GM10248 (cell line): ENCODE measurements at regions not wholly inside any gene's neighbourhood (a gene's known extent, or its start where the extent isn't known, plus 50 kb on each side); places are given as distances from the start of the nearest gene placed in this dataset.

Experiments
- CTCF ChIA-PET: fragments of 300-600 bp; sonication (Branson Sonifier 250); formaldehyde crosslinking; extraction: SDS; loops from one replicate; lab custom pipeline; 2021; ENCODE audit warnings: antibody characterized with exemption; lab: Yijun Ruan, JAX
- POLR2A ChIA-PET: fragments of 350-650 bp; sonication (Branson Sonifier 250); formaldehyde crosslinking; extraction: SDS; loops from one replicate; lab custom pipeline; 2020; ENCODE audit warnings: antibody characterized with exemption; lab: Yijun Ruan, JAX
- DNase-seq: peaks from one replicate; pipeline ENCODE4 v3.0.0; 2012; ENCODE audit errors: extremely low spot score
- TF ChIP-seq, protein P1 (sequence below): IDR thresholded peaks from 2 replicates; pipeline ENCODE4 v1.5.1; 2012; ENCODE audit warnings: mild to moderate bottlenecking, low read depth; ENCODE audit errors: extremely low read depth, missing control alignments, control extremely low read depth

DNA sequence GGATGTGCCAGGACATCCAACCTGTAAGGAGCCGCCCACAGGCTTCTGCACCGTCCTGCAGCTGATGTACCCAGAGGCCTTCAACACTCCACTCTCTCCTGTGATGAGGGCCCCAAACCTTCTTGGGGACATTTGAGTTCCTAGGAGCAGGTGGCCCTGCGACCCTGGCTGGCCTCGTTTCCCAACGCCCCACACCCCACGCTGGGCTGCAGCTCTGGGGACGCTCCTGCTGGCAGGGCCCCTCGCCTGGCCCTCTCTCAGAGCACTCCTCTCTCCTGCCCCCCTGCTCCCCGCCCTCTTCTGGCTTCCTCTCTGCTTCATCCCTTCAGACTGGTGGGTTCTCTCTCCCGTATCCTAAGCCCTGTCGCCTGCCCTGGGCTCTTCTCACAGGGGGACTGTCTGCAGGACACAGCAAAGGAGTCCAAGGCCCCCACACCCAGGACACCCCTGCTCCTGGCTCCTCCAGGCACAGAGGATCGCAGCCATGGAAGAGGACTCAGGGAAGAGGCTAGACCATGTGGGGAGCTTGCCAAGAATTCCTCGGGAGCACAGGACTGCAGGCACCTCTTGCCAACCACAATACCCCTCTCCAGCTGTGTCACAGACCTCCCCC lies 541.4 kb downstream of the TCERG1L start:
- POLR2A ChIA-PET = no interaction called here
- CTCF ChIA-PET = interaction anchor here (0.9 kb wide), 1 partner anchor 13 kb away, joined by 3 read pairs; no protein-coding TSS in a partner anchor
- TF ChIP-seq, protein P1, sequence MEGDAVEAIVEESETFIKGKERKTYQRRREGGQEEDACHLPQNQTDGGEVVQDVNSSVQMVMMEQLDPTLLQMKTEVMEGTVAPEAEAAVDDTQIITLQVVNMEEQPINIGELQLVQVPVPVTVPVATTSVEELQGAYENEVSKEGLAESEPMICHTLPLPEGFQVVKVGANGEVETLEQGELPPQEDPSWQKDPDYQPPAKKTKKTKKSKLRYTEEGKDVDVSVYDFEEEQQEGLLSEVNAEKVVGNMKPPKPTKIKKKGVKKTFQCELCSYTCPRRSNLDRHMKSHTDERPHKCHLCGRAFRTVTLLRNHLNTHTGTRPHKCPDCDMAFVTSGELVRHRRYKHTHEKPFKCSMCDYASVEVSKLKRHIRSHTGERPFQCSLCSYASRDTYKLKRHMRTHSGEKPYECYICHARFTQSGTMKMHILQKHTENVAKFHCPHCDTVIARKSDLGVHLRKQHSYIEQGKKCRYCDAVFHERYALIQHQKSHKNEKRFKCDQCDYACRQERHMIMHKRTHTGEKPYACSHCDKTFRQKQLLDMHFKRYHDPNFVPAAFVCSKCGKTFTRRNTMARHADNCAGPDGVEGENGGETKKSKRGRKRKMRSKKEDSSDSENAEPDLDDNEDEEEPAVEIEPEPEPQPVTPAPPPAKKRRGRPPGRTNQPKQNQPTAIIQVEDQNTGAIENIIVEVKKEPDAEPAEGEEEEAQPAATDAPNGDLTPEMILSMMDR = no peak
- no peak for DNase-seq

DNA sequence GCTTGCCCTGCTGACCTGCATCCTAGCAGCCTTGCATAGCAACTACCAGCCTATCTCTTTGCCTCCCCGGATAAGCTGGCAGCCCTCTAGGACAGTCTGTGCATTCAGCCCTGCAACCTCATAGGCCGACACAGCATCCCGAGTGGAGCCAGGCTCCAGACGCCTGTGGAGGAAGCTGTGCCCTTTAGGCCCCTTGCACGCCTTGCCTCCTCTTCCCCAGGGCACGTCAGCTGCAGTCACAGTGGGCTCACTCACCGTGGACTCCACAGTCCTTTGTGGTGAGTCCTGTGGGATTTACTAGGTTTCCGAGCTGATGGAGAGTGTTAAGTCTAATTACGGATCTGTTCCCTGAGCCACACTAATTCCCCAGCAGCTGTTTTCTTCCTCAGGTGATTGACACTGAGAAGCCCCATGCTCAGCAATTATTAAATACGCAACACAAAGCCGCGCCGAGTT lies 540.0 kb downstream of the TCERG1L start:
- ChIA-PET CTCF (no interaction called here), POLR2A (no interaction called here)
- no peak for DNase-seq
- TF ChIP-seq, protein P1 = no peak

DNA sequence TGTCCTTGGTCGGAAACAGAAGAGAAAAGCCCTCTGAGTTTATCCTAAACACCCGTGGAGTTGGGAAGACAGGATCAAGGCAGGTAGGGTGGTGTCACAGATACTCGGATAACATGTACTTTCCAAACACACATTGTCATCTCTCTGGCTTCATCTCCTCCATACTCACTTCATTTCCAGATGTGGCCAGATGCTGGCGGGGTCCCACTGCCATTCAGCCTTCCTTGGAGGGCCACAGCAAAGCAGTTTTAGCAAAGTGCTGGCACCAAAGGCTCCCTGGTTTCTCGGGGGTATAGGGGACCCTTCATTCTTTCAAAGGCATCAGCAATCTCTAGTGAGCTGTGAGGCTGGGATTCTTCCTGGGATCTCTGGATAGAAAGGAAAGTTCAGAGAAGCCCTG lies 539.5 kb downstream of the TCERG1L start:
- TF ChIP-seq, protein P1 = no peak
- DNase-seq = no peak
- ChIA-PET CTCF (no interaction called here), POLR2A (no interaction called here)

DNA sequence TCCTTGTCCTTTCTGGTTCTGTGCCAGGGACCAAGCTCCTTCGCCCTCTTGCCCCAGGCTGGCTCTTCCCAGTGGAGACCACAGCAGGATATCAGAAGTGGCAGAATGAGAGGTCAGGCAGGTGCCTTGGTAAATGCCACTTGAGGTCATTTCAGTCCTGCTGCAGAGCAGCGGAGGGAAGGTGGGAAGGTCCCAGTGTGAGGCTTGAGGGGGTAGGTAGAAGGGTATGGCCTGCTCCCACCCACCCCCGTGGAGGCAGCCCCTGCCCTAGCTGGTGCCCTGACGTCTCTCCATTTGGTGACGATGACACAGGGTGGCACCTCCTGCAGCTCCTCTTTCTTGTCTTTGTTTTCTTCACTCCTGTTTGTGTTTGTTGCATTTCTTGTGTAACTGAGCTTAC lies 538.8 kb downstream of the TCERG1L start:
- ChIA-PET CTCF (no interaction called here), POLR2A (no interaction called here)
- TF ChIP-seq, protein P1 = no peak
- no peak for DNase-seq

- ChIA-PET CTCF (interaction anchor here (1.4 kb wide), 1 partner anchor 12 kb away, joined by 3 read pairs; no protein-coding TSS in a partner anchor), POLR2A (no interaction called here)
- TF ChIP-seq, protein P1 = no peak
- no peak for DNase-seq
These were observed 537.6 kb downstream of the TCERG1L start for GRCh38 chr10:130773941-130774340.

- TF ChIP-seq, protein P1 = no peak
- ChIA-PET POLR2A (no interaction called here), CTCF (interaction anchor here (1.4 kb wide), 1 partner anchor 13 kb away, joined by 3 read pairs; no protein-coding TSS in a partner anchor)
- no peak for DNase-seq
These were observed 536.6 kb downstream of the TCERG1L start for GRCh38 chr10:130774871-130775270.
